Epithelial cell of esophagus (primary cell): ENCODE measurements at regions not wholly inside any gene's neighbourhood (a gene's known extent, or its start where the extent isn't known, plus 50 kb on each side); places are given as distances from the start of the nearest gene placed in this dataset.
"Not testable (repeated sequence)": the region's sequence is repeated elsewhere in the genome, so short reads cannot be mapped to it uniquely, and the experiment has no call there.

ENCODE experiments used
- DNase-seq: peaks from one replicate; pipeline ENCODE4 v3.0.0; 2010; ENCODE audit warnings: low read depth
- H3K4me3 ChIP-seq: 2 replicates; pipeline ENCODE4 v1.5.1; 2011; ENCODE audit warnings: mild to moderate bottlenecking, low read length, control low read depth
- CTCF ChIP-seq: IDR thresholded peaks from 2 replicates; pipeline ENCODE4 v1.5.1; 2011; ENCODE audit warnings: low read depth, mild to moderate bottlenecking, low read length, control low read depth, inconsistent platforms; ENCODE audit not compliant: insufficient read depth; ENCODE audit errors: missing control alignments

GRCh38 chr15:38809621-38810020 lies 245.0 kb upstream of the RASGRP1 start:
- no peak overlapping the region for H3K4me3 ChIP-seq
- DNase-seq, result no peak
- TF ChIP-seq CTCF, result no peak

DNA sequence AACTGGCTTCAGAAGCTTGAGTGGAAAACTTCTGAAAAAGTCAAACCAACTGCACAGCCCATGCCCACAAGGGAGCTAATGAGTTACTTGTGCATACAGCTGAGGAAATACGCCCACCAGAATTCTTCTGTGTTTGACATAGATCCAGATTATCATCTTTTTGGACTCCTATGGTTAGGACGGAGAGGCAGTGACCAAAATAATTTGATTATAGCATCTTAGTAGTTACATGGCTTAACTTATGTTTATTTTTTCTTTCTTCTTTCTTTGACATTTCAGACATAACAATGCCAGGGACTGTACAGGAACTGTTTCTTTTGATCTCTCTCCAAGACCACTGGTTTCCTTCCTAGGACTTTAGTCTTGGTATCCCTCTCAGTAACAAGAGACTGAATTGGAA lies 246.1 kb upstream of the RASGRP1 start:
- no peak for DNase-seq
- TF ChIP-seq CTCF, result no peak
- no peak overlapping the region for H3K4me3 ChIP-seq

DNA sequence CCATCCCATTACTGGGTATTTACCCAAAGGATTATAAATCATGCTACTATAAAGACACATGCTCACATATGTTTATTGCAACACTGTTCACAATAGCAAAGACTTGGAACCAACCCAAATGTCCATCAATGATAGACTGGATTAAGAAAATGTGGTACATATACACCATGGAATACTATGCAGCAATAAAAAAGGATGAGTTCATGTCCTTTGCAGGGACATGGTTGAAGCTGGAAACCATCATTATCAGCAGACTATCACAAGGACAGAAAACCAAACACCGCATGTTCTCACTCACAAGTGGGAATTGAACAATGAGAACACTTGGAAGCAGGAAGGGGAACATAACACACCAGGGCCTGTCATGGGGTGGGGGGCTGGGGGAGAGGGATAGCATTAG lies 249.6 kb upstream of the RASGRP1 start:
- H3K4me3 ChIP-seq, DNase-seq: not testable (repeated sequence)

GRCh38 chr15:38814891-38815290 lies 250.3 kb upstream of the RASGRP1 start:
- H3K4me3 ChIP-seq, result no peak overlapping the region
- DNase-seq, result no peak
- no peak for TF ChIP-seq CTCF

GRCh38 chr15:38817427-38818156 lies 253.0 kb upstream of the RASGRP1 start:
- peak; percentile 100 for TF ChIP-seq CTCF
- DNase-seq, result peak; percentile 80
- H3K4me3 ChIP-seq, result no peak overlapping the region

DNA sequence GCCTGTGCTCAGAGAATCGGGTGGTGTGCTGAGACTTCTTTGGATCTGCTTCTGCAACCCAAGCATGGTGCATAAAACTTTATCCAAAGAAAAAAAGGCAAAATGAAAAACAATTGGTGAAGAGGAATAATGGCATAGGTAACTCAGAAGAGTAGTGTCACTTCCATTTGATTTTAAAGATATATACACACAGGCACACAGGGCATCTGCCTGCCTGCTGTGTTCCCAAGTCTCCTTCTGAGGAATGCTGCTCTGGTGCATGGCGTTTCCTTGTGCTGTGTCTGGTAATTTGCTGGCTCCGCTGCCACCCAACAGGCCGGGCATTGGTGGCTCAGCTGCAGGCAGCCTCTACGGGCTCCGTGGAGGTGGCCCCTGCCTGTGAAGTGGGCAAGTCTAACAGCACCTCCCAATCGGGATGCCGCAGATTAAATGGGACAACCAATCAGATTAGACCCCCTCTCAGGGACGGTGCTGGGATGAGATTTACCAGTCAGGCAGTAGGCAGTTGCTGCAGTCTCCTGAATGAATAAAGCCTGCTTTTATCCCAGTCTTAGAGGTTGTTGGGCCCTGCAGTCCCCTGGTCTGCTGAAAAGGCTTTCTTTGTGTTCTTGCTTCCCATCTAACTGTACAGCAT lies 253.7 kb upstream of the RASGRP1 start:
- no peak for TF ChIP-seq CTCF
- no peak overlapping the region for H3K4me3 ChIP-seq
- DNase-seq, result no peak

- TF ChIP-seq CTCF, result no peak
- DNase-seq, result no peak
- H3K4me3 ChIP-seq, result no peak overlapping the region
Observed at GRCh38 chr15:38819387-38819950, 254.9 kb upstream of the RASGRP1 start.
